Inflammatory macrophage (primary cell): ENCODE measurements at regions not wholly inside any gene's neighbourhood (a gene's known extent, or its start where the extent isn't known, plus 50 kb on each side); places are given as distances from the start of the nearest gene placed in this dataset.
"Not testable (repeated sequence)": the region's sequence is repeated elsewhere in the genome, so short reads cannot be mapped to it uniquely, and the experiment has no call there.

Source experiments
- DNase-seq, 2 donors: peaks; one replicate each; pipeline ENCODE4 v3.0.0-alpha.2; 2020 to 2022

- no peak for DNase-seq
These were observed 304.2 kb downstream of the DNAH5 start for GRCh38 chr5:13640270-13640669.

- DNase-seq, result no peak
These were observed 311.8 kb downstream of the DNAH5 start for GRCh38 chr5:13632676-13633075.

- DNase-seq, result no peak
These were observed 315.3 kb downstream of the DNAH5 start for GRCh38 chr5:13629218-13629617.

DNA sequence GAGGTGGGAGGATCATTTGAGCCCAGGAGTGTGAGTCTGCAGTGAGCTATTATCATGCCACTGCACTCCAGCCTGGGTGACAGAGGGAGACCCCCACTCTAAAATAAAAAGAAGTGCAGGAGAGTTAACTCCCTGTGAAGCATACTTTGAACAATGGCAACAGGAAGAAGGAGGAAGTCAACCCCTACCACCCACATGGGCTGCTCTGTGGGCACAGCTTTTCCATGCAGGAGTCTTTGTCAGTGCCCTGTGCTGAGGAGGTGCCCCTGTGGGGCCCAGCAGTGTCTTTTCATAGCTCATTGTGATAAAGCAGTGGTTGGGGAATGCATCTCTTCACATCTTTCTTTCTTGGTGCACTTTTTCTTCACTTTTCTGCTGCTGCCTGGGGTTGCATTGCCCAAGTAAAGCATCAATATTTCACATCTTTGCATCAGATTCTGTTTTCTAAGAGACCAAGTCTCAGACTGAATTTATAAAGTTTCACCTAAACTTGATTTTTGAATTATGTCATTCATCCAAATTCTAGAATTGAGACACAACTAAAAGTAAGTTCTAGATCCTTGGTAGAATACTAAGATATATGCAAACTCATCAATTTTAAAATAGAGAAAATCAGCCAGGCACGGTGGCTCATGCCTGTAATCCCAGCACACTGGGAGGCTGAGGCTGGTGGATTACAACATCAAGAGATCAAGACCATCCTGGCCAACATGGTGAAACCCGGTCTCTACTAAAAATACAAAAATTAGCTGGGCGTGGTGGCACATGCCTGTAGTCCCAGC, 316.6 kb downstream of the DNAH5 start:
- no peak for DNase-seq

GRCh38 chr5:13625616-13626198, 318.8 kb downstream of the DNAH5 start:
- DNase-seq, result no peak

GRCh38 chr5:13624283-13625074, 320.0 kb downstream of the DNAH5 start:
- DNase-seq, result no peak

DNA sequence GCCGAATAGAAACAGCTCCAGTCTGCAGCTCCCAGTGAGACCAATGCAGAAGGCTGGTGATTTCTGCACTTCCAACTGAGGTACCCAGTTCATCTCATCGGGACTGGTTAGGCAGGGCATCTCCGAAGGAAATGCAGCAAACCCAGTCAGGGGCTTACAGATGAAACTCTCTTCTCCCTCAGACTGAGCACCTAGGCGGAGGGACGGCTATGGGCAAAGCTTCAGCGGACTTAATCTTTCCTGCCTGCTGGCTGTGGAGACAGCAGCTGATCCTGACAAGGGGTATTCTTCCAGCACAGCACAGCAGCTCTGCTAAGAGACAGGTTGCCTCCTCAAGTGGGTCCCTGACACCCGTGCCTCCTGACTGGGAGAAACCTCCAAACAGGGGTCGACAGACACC, 330.9 kb downstream of the DNAH5 start:
- no peak for DNase-seq

DNA sequence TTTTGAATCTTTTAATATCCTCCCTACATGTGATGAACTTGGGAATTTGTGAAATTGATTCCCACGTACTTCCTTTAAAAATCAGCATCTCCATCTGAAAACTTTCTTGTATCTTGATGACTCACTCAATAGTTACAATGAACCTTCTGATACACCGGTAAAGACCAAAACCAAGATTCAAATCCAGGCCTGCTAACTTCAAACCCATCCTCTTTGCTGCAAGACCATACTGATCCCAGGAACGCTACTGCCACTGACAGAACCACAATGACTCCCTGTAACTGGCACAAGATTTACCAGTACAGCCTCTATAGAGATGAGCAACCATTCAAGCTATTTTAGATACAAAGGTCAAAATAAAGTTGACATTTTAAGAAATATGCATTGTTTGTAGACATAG, 332.9 kb downstream of the DNAH5 start:
- no peak for DNase-seq

GRCh38 chr5:13609504-13609903, 335.0 kb downstream of the DNAH5 start:
- DNase-seq, result no peak

DNA sequence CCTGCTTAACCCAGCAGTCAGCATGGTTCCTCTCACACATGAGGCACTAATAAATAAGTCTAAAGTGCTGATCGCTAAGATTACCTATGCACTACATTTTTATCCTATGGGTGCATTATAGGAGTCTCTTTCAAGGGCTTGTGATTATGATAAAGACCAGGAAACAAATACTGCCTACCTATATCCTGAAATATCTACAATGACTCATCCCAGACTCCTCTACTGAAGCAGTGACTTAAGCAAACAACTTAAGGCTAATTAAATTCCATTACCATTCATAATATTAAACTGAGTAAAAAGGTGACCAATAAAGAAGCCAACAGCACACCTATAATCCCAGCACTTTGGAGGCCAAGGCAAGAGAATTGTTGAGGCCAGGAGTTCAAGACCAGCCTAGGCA, 338.4 kb downstream of the DNAH5 start:
- DNase-seq, result no peak

DNA sequence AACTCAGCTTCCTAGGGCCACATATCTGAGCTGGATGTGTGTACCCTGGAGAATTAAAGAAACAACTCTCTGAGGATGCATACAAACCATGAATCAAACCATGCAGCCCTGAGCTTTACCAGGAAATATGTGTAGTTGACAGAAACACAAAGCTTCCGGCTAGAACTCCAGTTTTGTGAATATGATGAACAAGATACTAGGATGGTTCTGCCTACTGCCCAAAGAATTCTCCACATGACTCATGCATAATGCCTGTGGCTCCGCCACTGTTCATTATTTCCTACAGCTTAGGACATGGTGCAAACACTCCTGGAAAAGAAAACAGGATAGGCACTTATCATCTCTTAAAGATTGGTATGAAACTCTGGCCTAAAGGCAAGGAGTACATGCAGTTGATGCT, 343.4 kb downstream of the DNAH5 start:
- no peak for DNase-seq

DNA sequence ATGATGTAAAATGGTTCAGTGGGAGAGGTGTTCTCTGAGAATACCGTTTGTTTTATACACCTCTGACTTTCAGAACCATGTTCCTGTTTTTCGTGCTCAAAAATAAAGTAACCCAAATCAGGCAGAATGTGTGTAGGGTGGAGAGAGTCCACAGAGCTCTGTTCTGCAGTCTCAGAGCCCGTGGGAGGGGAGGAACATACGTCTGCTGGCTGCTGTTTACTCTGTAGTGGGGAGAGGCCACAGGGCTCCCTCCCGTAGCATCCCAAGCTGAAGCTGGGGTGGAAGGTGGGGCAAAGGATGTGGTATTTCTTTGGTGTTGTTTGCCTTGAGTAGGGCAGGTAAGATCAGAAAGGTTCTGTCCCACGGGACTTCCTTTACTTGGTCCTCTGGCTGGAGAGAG, 348.5 kb downstream of the DNAH5 start:
- peak; percentile 12 to 26 for DNase-seq

DNA sequence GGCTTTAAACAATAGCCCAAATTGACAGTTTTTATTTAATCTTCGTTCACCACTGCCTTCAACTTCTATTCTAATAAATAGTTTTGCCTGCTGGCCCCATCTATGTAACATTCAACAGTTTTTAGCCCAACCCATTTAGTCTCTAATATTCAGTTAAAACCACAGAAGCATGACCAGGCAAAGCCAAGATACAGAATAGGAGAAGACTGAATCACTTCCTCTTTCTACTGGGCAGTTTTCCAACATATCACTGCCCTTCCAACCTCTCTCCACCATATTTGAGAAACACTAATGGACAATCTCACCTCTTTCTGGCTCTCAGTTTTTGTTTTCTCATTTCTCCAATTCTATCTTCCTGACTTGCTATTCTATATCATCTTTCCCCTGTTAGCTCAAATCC, 352.9 kb downstream of the DNAH5 start:
- DNase-seq, result peak; percentile 56 to 82

DNA sequence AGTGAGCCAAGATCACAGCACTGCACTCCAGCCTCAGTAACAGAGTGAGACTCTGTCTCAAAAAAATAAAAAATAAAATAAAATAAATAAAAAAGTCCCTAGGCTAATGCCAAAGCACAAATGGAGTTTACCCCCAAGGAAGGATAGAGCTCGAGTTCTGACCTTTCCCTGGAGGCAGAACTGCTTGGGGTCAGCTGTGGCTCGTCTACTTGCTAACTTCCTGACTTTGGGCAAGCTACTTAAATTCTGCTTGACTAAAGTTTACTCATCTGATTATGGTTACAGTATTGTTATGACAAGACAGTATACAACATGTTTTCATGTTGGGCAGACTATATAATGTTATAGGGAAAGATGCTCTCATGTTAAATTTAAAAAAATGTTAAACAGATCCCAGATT, 359.2 kb downstream of the DNAH5 start:
- no peak for DNase-seq

DNA sequence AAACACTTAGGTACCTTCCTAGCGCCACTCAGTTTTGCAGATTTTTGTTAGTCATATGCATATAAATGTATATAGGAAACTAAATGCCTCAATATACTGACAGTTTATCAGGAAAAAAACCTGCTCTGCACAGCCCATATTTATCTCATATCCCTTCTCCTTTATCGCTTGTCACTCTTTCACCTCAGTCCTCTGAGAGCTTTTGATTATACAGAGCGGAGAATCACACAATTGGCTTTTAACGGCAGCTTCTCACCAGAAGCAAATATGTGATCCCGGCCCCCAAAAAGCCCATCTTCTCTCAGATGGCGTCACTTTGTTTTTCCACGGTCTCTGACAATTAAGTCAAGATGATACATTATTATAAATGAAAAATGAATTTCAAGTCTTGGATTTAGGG, 362.6 kb downstream of the DNAH5 start:
- no peak for DNase-seq

- no peak for DNase-seq
These were observed 363.4 kb downstream of the DNAH5 start for GRCh38 chr5:13581132-13581531.

GRCh38 chr5:13580058-13580457, 364.4 kb downstream of the DNAH5 start:
- no peak for DNase-seq

DNA sequence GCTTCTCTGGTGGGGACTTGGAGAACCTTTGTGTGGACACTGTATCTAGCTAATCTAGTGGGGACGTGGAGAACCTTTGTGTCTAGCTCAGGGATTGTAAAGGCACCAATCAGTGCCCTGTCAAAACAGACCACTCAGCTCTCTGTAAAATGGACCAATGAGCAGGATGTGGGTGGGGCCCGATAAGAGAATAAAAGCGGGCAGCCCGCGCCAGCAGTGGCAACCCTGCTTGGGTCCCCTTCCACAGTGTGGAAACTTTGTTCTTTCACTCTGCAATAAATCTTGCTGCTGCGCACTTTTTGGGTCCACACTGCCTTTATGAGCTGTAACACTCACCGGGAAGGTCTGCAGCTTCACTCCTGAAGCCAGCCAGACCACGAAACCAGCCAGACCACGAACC, 365.4 kb downstream of the DNAH5 start:
- not testable (repeated sequence) for DNase-seq

DNA sequence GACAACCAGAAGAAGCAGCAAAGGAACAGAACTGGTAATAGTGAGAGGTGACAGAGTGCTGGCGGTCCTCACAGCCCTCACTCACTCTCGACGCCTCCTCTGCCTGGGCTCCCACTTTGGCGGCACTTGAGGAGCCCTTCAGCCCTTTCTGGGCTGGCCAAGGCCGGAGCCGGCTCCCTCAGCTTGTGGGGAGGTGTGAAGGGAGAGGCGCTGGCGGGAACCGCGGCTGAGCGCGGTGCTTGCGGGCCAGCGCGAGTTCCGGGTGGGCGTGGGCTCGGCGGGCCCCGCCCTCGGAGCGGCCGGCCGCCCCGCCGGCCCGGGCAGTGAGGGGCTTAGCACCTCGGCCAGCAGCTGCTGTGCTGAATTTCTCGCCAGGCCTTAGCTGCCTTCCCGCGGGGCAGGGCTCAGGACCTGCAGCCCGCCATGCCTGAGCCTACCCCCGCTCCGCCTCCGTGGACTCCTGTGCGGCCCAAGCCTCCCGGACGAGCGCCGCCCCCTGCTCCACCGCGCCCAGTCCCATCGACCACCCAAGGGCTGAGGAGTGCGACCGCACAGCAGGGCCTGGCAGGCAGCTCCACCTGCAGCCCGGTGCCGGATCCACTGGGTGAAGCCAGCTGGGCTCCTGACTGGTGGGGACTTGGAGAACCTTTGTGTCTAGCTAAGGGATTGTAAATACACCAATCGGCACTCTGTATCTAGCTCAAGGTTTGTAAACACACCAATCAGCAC, 366.0 kb downstream of the DNAH5 start:
- not testable (repeated sequence) for DNase-seq

GRCh38 chr5:13574574-13574973, 369.9 kb downstream of the DNAH5 start:
- DNase-seq, result no peak

DNA sequence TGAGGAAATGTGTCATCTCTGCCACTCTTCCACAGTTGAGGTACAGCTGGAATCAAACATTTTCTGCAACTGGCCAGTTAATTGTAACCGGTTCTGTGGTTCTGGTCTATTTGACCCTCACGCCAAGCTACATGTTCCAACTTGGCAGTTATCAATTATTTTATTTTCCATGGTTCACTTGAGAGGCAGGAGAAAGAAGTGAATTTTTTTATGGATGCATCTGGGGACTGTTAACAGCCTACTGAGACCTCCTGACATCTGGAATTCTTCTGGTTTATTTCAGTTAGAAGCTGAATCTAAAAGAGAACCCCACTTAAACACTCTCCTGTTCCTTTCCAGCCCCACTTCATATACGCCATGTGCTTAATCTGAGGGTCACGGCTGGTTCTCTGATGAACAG, 372.3 kb downstream of the DNAH5 start:
- no peak for DNase-seq

DNA sequence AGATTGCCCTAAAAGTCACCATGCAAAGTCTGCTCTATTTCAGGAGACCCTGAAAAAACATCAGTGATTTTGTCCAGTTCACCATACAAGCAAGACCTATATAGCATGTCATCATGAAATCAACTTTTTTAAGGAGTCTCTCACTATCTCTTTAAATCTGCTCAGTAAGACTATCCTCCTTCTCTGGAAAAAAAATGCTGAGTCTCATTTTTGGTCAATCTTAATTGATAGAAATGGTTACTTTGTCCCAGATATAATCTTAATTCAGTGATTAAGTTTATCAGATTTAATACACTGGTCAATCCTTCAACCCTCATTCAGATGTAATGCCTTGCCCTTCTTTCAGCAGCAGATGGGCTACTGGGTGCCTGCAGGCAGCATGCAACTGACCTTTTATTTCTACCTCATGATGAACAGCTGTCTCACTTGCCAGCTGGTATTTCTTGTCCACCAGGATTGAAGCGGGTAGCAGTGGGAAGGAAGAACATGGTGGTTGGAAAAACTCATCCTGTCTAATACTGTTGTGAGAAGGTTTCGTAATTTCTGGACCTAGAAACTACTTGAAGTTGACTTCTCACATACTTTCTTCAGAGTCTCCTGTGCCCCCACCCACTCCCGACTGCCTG, 375.3 kb downstream of the DNAH5 start:
- DNase-seq, result no peak

DNA sequence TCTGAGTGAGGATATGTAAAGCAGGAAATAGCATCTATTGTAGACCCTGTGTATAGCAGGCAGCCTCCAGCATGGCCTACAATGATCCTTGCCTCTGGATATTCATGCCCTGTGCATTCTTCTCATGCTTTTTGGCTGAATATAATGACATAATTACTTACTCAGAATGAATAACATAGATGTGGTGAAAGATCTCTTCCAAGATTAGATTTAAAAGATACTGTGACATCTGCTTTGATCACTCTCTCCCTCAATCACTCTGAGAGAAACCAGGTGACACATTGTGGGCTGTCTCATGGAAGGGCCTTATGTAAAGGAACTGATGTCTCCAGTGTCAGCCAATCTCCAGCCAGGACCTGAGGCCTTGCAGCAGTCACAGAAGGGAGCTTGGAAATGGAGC, 376.7 kb downstream of the DNAH5 start:
- no peak for DNase-seq
